HepG2 (cell line): ENCODE measurements at regions not wholly inside any gene's neighbourhood (a gene's known extent, or its start where the extent isn't known, plus 50 kb on each side); places are given as distances from the start of the nearest gene placed in this dataset.

Experiments used
- ATAC-seq: fragments of 200-7000 bp; cut with Tn5 transposase; 3 replicates; pipeline ENCODE4 v1.9.1; 2020; ENCODE audit warnings: mild to moderate bottlenecking, moderate library complexity
- BruUV-seq: library from RNA; stranded (reverse); fragments of 400-500 nt; replicated peaks from 2 replicates; lab custom pipeline; 2021; lab: Mats Ljungman, UMichigan
- CTCF ChIA-PET: fragments of 300-600 bp; formaldehyde crosslinking; extraction: SDS; loops from one replicate; lab custom pipeline; 2021; ENCODE audit warnings: low total read pairs, inconsistent platforms, low intra/inter-chr PET ratio; lab: Yijun Ruan, JAX
- POLR2A ChIA-PET: fragments of 350-600 bp; sonication (Branson Sonifier 250); formaldehyde crosslinking; loops from one replicate; lab custom pipeline; 2020; ENCODE audit warnings: antibody characterized with exemption, inconsistent platforms; lab: Yijun Ruan, JAX
- DNase-seq: peaks from one replicate; pipeline ENCODE4 v3.0.0-alpha.2; 2015; ENCODE audit warnings: low spot score
- FAIRE-seq: peaks from 3 replicates; lab custom pipeline; 2011; peaks lifted over from hg19 to GRCh38; lab: Jason Lieb, UNC
- H2AFZ ChIP-seq: one replicate; pipeline ENCODE4 v1.6.1; 2011; ENCODE audit warnings: low read length, inconsistent platforms
- H3K27ac ChIP-seq: fragments of 300-600 bp; 3 replicates; pipeline ENCODE4 v1.8.0; 2011; ENCODE audit warnings: mixed run types, mild to moderate bottlenecking, mixed read lengths, low read length, inconsistent platforms; ENCODE audit not compliant: insufficient read depth; ENCODE audit errors: extremely low read length
- H3K27me3 ChIP-seq, 2 experiments: fragments of 200-600 bp in 1 of 2; 2 replicates in 1 of 2; 3 replicates in 1 of 2; pipeline versions ENCODE4 v1.6.0 to v1.8.0; 2011; ENCODE audit warnings: low read length in 2 of 2, mild to moderate bottlenecking in 2 of 2, moderate library complexity in 2 of 2, inconsistent platforms in 1 of 2; ENCODE audit not compliant: insufficient read depth in 2 of 2, control insufficient read depth in 1 of 2
- H3K36me3 ChIP-seq, 2 experiments: fragments of 200-600 bp in 1 of 2; replicated peaks in 1 of 2; 2 replicates in 1 of 2; 3 replicates in 1 of 2; pipeline versions ENCODE4 v1.5.1 to v1.8.0; 2011; ENCODE audit warnings: low read length in 2 of 2, inconsistent platforms in 1 of 2; ENCODE audit not compliant: insufficient read depth in 2 of 2, control insufficient read depth in 1 of 2
- H3K4me1 ChIP-seq: 2 replicates; pipeline ENCODE4 v1.5.1; 2012; ENCODE audit warnings: low read length, inconsistent platforms; ENCODE audit not compliant: insufficient read depth
- H3K4me2 ChIP-seq: 2 replicates; pipeline ENCODE4 v1.6.0; 2011; ENCODE audit warnings: low read depth, low read length, inconsistent platforms
- H3K4me3 ChIP-seq, 3 experiments: fragments of 200-600 bp in 1 of 3; sonication (generic), shearing (Covaris generic) in 1 of 3; replicated peaks in 1 of 3; 2 replicates each; pipeline ENCODE4 v1.5.1; 2011 to 2016; ENCODE audit warnings: low read length in 3 of 3, inconsistent platforms in 2 of 3, low read depth in 2 of 3, mild to moderate bottlenecking in 2 of 3, control low read depth in 1 of 3, mixed read lengths in 1 of 3; ENCODE audit not compliant: insufficient read depth in 1 of 3
- H3K79me2 ChIP-seq: one replicate; pipeline ENCODE4 v1.6.1; 2011; ENCODE audit warnings: low read length, inconsistent platforms; ENCODE audit not compliant: insufficient read depth
- H3K9ac ChIP-seq: 2 replicates; pipeline ENCODE4 v1.6.0; 2011; ENCODE audit warnings: mild to moderate bottlenecking, low read depth, low read length, inconsistent platforms; ENCODE audit not compliant: insufficient read depth
- H3K9me3 ChIP-seq: 2 replicates; pipeline ENCODE4 v1.5.1; 2012; ENCODE audit warnings: mild to moderate bottlenecking, low read length
- H4K20me1 ChIP-seq: 2 replicates; pipeline ENCODE4 v1.6.0; 2011; ENCODE audit warnings: inconsistent platforms, mild to moderate bottlenecking, low read length, moderate library complexity; ENCODE audit not compliant: insufficient read depth
- BATF2 ChIP-seq: sonication (generic); formaldehyde crosslinking; IDR thresholded peaks from 2 replicates; pipeline ENCODE4 v1.8.0; 2022; ENCODE audit warnings: mild to moderate bottlenecking, missing genetic modification reagents, moderate library complexity
- CC2D1A ChIP-seq: sonication (generic); formaldehyde crosslinking; IDR thresholded peaks from 2 replicates; pipeline ENCODE4 v1.8.1; 2023; ENCODE audit warnings: mild to moderate bottlenecking, missing genetic modification reagents
- CEBPG ChIP-seq: IDR thresholded peaks from 2 replicates; pipeline ENCODE4 v1.6.1; 2016
- ETV6 ChIP-seq: sonication (generic); formaldehyde crosslinking; conservative IDR thresholded peaks from 2 replicates; pipeline ENCODE4 v1.4.0; 2020; ENCODE audit warnings: missing genetic modification reagents
- GPN1 ChIP-seq: sonication (generic); formaldehyde crosslinking; IDR thresholded peaks from 2 replicates; pipeline ENCODE4 v1.5.1; 2020; ENCODE audit warnings: missing genetic modification reagents, borderline replicate concordance
- HMG20B ChIP-seq: conservative IDR thresholded peaks from 2 replicates; pipeline ENCODE4 v1.6.1; 2016; ENCODE audit warnings: missing genetic modification reagents, missing compliant biosample characterization
- HOXA7 ChIP-seq: sonication (generic); formaldehyde crosslinking; IDR thresholded peaks from 2 replicates; pipeline ENCODE4 v1.8.1; 2022; ENCODE audit warnings: mild to moderate bottlenecking, missing genetic modification reagents, moderate library complexity
- HOXA9 ChIP-seq: sonication (generic); formaldehyde crosslinking; IDR thresholded peaks from 2 replicates; pipeline ENCODE4 v1.8.1; 2022; ENCODE audit warnings: missing genetic modification reagents, mild to moderate bottlenecking, moderate library complexity, borderline replicate concordance
- IKZF1 ChIP-seq: fragments of 450-650 bp; IDR thresholded peaks from 2 replicates; pipeline ENCODE4 v1.7.1; 2016
- ISL2 ChIP-seq: sonication (generic); formaldehyde crosslinking; IDR thresholded peaks from 2 replicates; pipeline ENCODE4 v1.5.0; 2020; ENCODE audit warnings: missing genetic modification reagents
- MAX ChIP-seq: IDR thresholded peaks from 2 replicates; pipeline ENCODE4 v1.6.1; 2012; ENCODE audit warnings: inconsistent platforms
- NCOA2 ChIP-seq: sonication (generic); formaldehyde crosslinking; IDR thresholded peaks from 2 replicates; pipeline ENCODE4 v1.8.0; 2022; ENCODE audit warnings: inconsistent platforms
- NR2F6 ChIP-seq, 2 experiments: IDR thresholded peaks; 2 replicates each; pipeline ENCODE4 v1.6.1; 2016; ENCODE audit warnings: antibody characterized with exemption in 1 of 2, mild to moderate bottlenecking in 1 of 2
- PRMT3 ChIP-seq: sonication (generic); formaldehyde crosslinking; IDR thresholded peaks from 2 replicates; pipeline ENCODE4 v1.8.1; 2022; ENCODE audit warnings: low read depth, mild to moderate bottlenecking, moderate library complexity, missing genetic modification reagents, borderline replicate concordance
- SRSF9 ChIP-seq: fragments of 200-400 bp; formaldehyde crosslinking; IDR thresholded peaks from 2 replicates; pipeline ENCODE4 v1.6.1; 2018; ENCODE audit warnings: borderline replicate concordance, mild to moderate bottlenecking, low read depth, low read length; ENCODE audit not compliant: insufficient read depth, poor library complexity, severe bottlenecking
- YEATS4 ChIP-seq: sonication (generic); formaldehyde crosslinking; IDR thresholded peaks from 2 replicates; pipeline ENCODE4 v1.4.0; 2020; ENCODE audit warnings: missing genetic modification reagents, borderline replicate concordance
- ZNF17 ChIP-seq: sonication (generic); formaldehyde crosslinking; IDR thresholded peaks from 2 replicates; pipeline ENCODE4 v1.5.0; 2020; ENCODE audit warnings: mild to moderate bottlenecking, missing genetic modification reagents
- ZNF225 ChIP-seq: sonication (generic); formaldehyde crosslinking; IDR thresholded peaks from 2 replicates; pipeline ENCODE4 v1.4.0; 2020; ENCODE audit warnings: mild to moderate bottlenecking, missing genetic modification reagents
- ZNF34 ChIP-seq: sonication (generic); formaldehyde crosslinking; IDR thresholded peaks from 2 replicates; pipeline ENCODE4 v1.4.0; 2020; ENCODE audit warnings: mild to moderate bottlenecking, missing genetic modification reagents, borderline replicate concordance
- ZNF670 ChIP-seq: sonication (generic); formaldehyde crosslinking; IDR thresholded peaks from 2 replicates; pipeline ENCODE4 v1.8.0; 2022; ENCODE audit warnings: mild to moderate bottlenecking, missing genetic modification reagents, borderline replicate concordance
- WGBS: methylation state at CpG from one replicate; pipeline ENCODE4 v1.1.6; 2017; ENCODE audit warnings: low lambda C conversion rate; 5-methylcytosine and 5-hydroxymethylcytosine counted together
- in situ Hi-C: cut with HindIII; loops from 2 replicates; pipeline ENCODE4 v1.10.0; 2017; ENCODE audit warnings: low pct_unique_long_range_greater_than_20kb; ENCODE audit not compliant: extremely low pct_ligation_motif_present
- intact Hi-C: fragments of 100-400 bp; cut with micrococcal nuclease; formaldehyde crosslinking; loops from one replicate; pipeline ENCODE4 v1.10.0; 2022; ENCODE audit not compliant: unreplicated experiment
- TF ChIP-seq, protein P1 (sequence below): sonication (generic); formaldehyde crosslinking; IDR thresholded peaks from 2 replicates; pipeline ENCODE4 v1.5.0; 2020; ENCODE audit warnings: missing genetic modification reagents

DNA sequence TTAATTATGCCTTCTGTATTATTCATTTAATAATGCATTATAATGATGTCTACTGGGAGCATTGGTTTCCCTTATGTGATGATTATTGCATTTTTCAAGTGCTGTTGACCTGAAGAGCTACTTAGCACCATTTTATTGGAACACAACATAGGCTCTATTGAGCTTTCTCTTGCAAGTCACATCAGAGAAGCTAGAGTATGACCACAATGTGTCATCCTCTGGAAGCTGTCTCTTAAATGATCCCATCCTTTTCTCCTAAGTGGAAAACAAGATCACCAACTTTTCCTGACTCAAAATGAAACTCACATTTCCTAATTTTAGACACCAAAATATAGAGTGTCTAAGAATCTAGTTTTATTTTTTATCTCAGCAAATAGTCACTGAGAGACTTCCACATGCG, 1451.9 kb downstream of the PCDH7 start:
- Histone ChIP-seq H3K9me3 (peaks cover 10% of the 10 kb centered on the region), H3K4me2 (no peak overlapping the region), H3K27me3 (no peaks in the 10 kb centered on the region), H3K4me3 (no peak overlapping the region), H3K36me3 (no peaks in the 10 kb centered on the region), H3K4me1 (no peaks in the 10 kb centered on the region), H3K79me2 (no peaks in the 10 kb centered on the region), H3K27ac (no peak overlapping the region), H4K20me1 (no peaks in the 10 kb centered on the region), H3K9ac (no peak overlapping the region), H2AFZ (no peak overlapping the region)
- DNase-seq (no peak), ATAC-seq (no peak), FAIRE-seq (no peak)
- WGBS: 0% methylated on average over 1 of the region's 1 CpG
- TF ChIP-seq HOXA9 (CRISPR knock-in tag): no peak
- no peak for TF ChIP-seq BATF2 (CRISPR knock-in tag)
- CTCF ChIA-PET: no interaction called here
- BruUV-seq: no TSS peak
- in situ Hi-C loops (no loop called here), intact Hi-C loops (no loop called here)
- POLR2A ChIA-PET: no interaction called here

DNA sequence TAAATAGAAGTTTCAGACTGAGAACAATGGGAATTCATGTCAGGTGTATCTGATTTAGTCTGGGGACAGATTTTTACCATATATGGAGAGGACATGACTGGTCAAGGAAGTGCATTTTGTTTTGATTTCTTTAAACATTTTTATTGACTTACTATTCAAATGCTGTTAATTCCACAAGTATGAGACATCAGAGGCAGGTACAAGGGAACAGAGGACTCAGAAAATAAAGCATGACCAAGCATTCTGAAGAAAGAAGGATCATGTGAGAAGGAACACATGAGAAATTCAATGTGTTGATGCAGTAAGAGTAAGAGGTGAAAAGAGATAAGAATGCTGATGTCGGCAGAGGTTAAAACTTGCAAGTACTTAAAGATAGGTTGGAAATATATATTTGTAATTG, 1452.6 kb downstream of the PCDH7 start:
- H3K4me3 ChIP-seq: no peak overlapping the region
- no peaks in the 10 kb centered on the region for H3K4me1 ChIP-seq
- ATAC-seq (no peak), FAIRE-seq (no peak), DNase-seq (no peak)
- ChIA-PET POLR2A (no interaction called here), CTCF (no interaction called here)
- H3K4me2 ChIP-seq: no peak overlapping the region
- H3K27me3 ChIP-seq: no peaks in the 10 kb centered on the region
- TF ChIP-seq HMG20B (CRISPR knock-in tag): no peak
- TF ChIP-seq SRSF9: no peak
- TF ChIP-seq GPN1 (CRISPR knock-in tag): no peak
- no peak for TF ChIP-seq NR2F6 (IDR thresholded peaks at IDR 0.05)
- TF ChIP-seq NR2F6 (CRISPR knock-in tag; IDR thresholded peaks at IDR 0.05): no peak
- TF ChIP-seq ETV6 (CRISPR knock-in tag): no peak
- TF ChIP-seq CEBPG (CRISPR knock-in tag): no peak
- no peak for TF ChIP-seq HOXA7
- TF ChIP-seq CC2D1A (CRISPR knock-in tag): no peak
- TF ChIP-seq, protein P1, sequence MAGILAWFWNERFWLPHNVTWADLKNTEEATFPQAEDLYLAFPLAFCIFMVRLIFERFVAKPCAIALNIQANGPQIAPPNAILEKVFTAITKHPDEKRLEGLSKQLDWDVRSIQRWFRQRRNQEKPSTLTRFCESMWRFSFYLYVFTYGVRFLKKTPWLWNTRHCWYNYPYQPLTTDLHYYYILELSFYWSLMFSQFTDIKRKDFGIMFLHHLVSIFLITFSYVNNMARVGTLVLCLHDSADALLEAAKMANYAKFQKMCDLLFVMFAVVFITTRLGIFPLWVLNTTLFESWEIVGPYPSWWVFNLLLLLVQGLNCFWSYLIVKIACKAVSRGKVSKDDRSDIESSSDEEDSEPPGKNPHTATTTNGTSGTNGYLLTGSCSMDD: no peak
- no peak for TF ChIP-seq IKZF1
- TF ChIP-seq ZNF225 (CRISPR knock-in tag): no peak
- no peak for TF ChIP-seq ZNF670 (CRISPR knock-in tag)
- no peak for TF ChIP-seq ISL2 (CRISPR knock-in tag)
- no peak for TF ChIP-seq MAX
- no peak for TF ChIP-seq NCOA2 (CRISPR knock-in tag)
- TF ChIP-seq YEATS4 (CRISPR knock-in tag): no peak
- TF ChIP-seq PRMT3: no peak
- TF ChIP-seq ZNF17 (CRISPR knock-in tag): no peak
- no peak for TF ChIP-seq ZNF34 (CRISPR knock-in tag)
- intact Hi-C loops (no loop called here), in situ Hi-C loops (no loop called here)
- H3K36me3 ChIP-seq: no peaks in the 10 kb centered on the region
- H3K27ac ChIP-seq: no peak overlapping the region
- WGBS: 0% methylated on average over 1 of the region's 1 CpG
- H3K9me3 ChIP-seq: peaks cover 13% of the 10 kb centered on the region
- BruUV-seq: no TSS peak
- H2AFZ ChIP-seq: no peak overlapping the region
- no peak overlapping the region for H3K9ac ChIP-seq
- H3K79me2 ChIP-seq: no peaks in the 10 kb centered on the region
- H4K20me1 ChIP-seq: no peaks in the 10 kb centered on the region
